GM12878 (cell line): ENCODE measurements at regions not wholly inside any gene's neighbourhood (a gene's known extent, or its start where the extent isn't known, plus 50 kb on each side); places are given as distances from the start of the nearest gene placed in this dataset.

Source experiments
- ATAC-seq: fragments of 200-7000 bp; cut with Tn5 transposase; 3 replicates; pipeline ENCODE4 v1.9.1; 2020; ENCODE audit warnings: mild to moderate bottlenecking, moderate library complexity
- BruUV-seq: library from RNA; stranded (reverse); fragments of 400-500 nt; replicated peaks from 2 replicates; lab custom pipeline; 2021; lab: Mats Ljungman, UMichigan
- CTCF ChIA-PET: fragments of 300-600 bp; sonication (Branson Sonifier 250); formaldehyde crosslinking; extraction: SDS; loops from one replicate; lab custom pipeline; 2021; ENCODE audit warnings: inconsistent platforms; lab: Yijun Ruan, JAX
- POLR2A ChIA-PET: fragments of 350-600 bp; formaldehyde crosslinking; extraction: SDS; loops from one replicate; lab custom pipeline; 2021; ENCODE audit warnings: inconsistent platforms; lab: Charles Lee
- RAD21 ChIA-PET: fragments of 300-600 bp; sonication (Branson Sonifier 250); formaldehyde crosslinking; loops from one replicate; lab custom pipeline; 2023; ENCODE audit warnings: antibody characterized with exemption; ENCODE audit not compliant: unreplicated experiment; lab: Charles Lee
- SMC1A ChIA-PET: fragments of 300-600 bp; sonication (Branson Sonifier 250); formaldehyde crosslinking; loops from one replicate; lab custom pipeline; 2023; ENCODE audit not compliant: unreplicated experiment, uncharacterized antibody; lab: Charles Lee
- DNase-seq: peaks from one replicate; pipeline ENCODE4 v3.0.0-alpha.2; 2011; ENCODE audit warnings: low read depth, low spot score
- FAIRE-seq: peaks from 3 replicates; lab custom pipeline; 2011; peaks lifted over from hg19 to GRCh38; lab: Jason Lieb, UNC
- H2AFZ ChIP-seq: 2 replicates; pipeline ENCODE4 v1.6.0; 2011; ENCODE audit warnings: low read depth, low read length, control low read depth; ENCODE audit not compliant: control insufficient read depth
- H3K27ac ChIP-seq: 2 replicates; pipeline ENCODE4 v1.5.1; 2011; ENCODE audit warnings: control low read depth; ENCODE audit not compliant: control insufficient read depth, insufficient read depth
- H3K27me3 ChIP-seq, 2 experiments: replicated peaks in 1 of 2; 2 replicates each; pipeline versions ENCODE4 v1.6.0 to v1.6.1; 2011; ENCODE audit warnings: low read length in 1 of 2; ENCODE audit not compliant: control insufficient read depth in 2 of 2, insufficient read depth in 2 of 2
- H3K36me3 ChIP-seq, 2 experiments: 2 replicates each; pipeline ENCODE4 v1.5.1; 2011; ENCODE audit warnings: low read length in 1 of 2; ENCODE audit not compliant: control insufficient read depth in 2 of 2, insufficient read depth in 2 of 2
- H3K4me1 ChIP-seq: 2 replicates; pipeline ENCODE4 v1.6.1; 2011; ENCODE audit warnings: mild to moderate bottlenecking, low read length, moderate library complexity, mixed read lengths; ENCODE audit not compliant: control insufficient read depth, insufficient read depth
- H3K4me2 ChIP-seq: 2 replicates; pipeline ENCODE4 v1.6.0; 2011; ENCODE audit warnings: control low read depth; ENCODE audit not compliant: control insufficient read depth, insufficient read depth
- H3K4me3 ChIP-seq: fragments of 200-600 bp; sonication (generic); 2 replicates; pipeline ENCODE4 v1.5.1; 2016
- H3K79me2 ChIP-seq: 2 replicates; pipeline ENCODE4 v1.6.0; 2011; ENCODE audit warnings: low read length; ENCODE audit not compliant: control insufficient read depth, insufficient read depth
- H3K9ac ChIP-seq: 2 replicates; pipeline ENCODE4 v1.8.0; 2011; ENCODE audit warnings: low read length, control low read depth, mixed read lengths; ENCODE audit not compliant: control insufficient read depth, insufficient read depth
- H3K9me3 ChIP-seq: replicated peaks from 3 replicates; pipeline ENCODE4 v1.5.1; 2011; ENCODE audit warnings: mild to moderate bottlenecking, low read length; ENCODE audit not compliant: control insufficient read depth, insufficient read depth
- H4K20me1 ChIP-seq: 2 replicates; pipeline ENCODE4 v1.6.0; 2011; ENCODE audit not compliant: control insufficient read depth, insufficient read depth
- BHLHE40 ChIP-seq, 2 experiments: fragments of 450-650 bp in 1 of 2; IDR thresholded peaks; 2 replicates each; pipeline ENCODE4 v1.6.1; 2011 to 2017; ENCODE audit warnings: low read depth in 2 of 2, borderline replicate concordance in 1 of 2, improper control_type of control experiment in 1 of 2, low read length in 1 of 2, mild to moderate bottlenecking in 1 of 2
- CEBPB ChIP-seq, 2 experiments: fragments of 150-350 bp in 1 of 2; IDR thresholded peaks; 2 replicates each; pipeline ENCODE4 v1.6.1; 2012 to 2014; ENCODE audit warnings: low read depth in 2 of 2, low read length in 2 of 2, borderline replicate concordance in 1 of 2, inconsistent platforms in 1 of 2
- CHD4 ChIP-seq: fragments of 200-600 bp; sonication (generic); IDR thresholded peaks from 2 replicates; pipeline ENCODE4 v1.6.1; 2016; ENCODE audit warnings: mild to moderate bottlenecking
- E2F8 ChIP-seq: fragments of 450-650 bp; IDR thresholded peaks from 2 replicates; pipeline ENCODE4 v1.6.1; 2018; ENCODE audit warnings: mild to moderate bottlenecking, low read depth, moderate library complexity; ENCODE audit not compliant: partially characterized antibody
- MYB ChIP-seq: fragments of 150-350 bp; IDR thresholded peaks from 2 replicates; pipeline ENCODE4 v1.6.1; 2014; ENCODE audit warnings: mild to moderate bottlenecking, low read depth, low read length, borderline replicate concordance
- NFYB ChIP-seq: IDR thresholded peaks from 2 replicates; pipeline ENCODE4 v1.6.1; 2011; ENCODE audit warnings: low read depth, mild to moderate bottlenecking, low read length, improper control_type of control experiment, moderate library complexity; ENCODE audit not compliant: insufficient read depth
- SMC3 ChIP-seq: IDR thresholded peaks from 2 replicates; pipeline ENCODE4 v1.6.1; 2011; ENCODE audit warnings: low read length, improper control_type of control experiment, borderline replicate concordance
- USF2 ChIP-seq: IDR thresholded peaks from 2 replicates; pipeline ENCODE4 v1.6.1; 2011; ENCODE audit warnings: low read depth, low read length, improper control_type of control experiment, borderline replicate concordance
- WGBS: methylation state at CpG from one replicate; pipeline ENCODE4 v1.1.6; 2016; ENCODE audit warnings: low lambda C conversion rate; ENCODE audit not compliant: insufficient replicate concordance, insufficient coverage; ENCODE audit errors: missing lambda C conversion rate; 5-methylcytosine and 5-hydroxymethylcytosine counted together
- in situ Hi-C: fragments of 300-500 bp; cut with MboI; formaldehyde crosslinking; loops from 9 replicates; pipeline ENCODE4 v1.14.3; 2018; ENCODE audit warnings: mixed read lengths
- intact Hi-C: fragments of 100-400 bp; cut with micrococcal nuclease; formaldehyde crosslinking; loops from one replicate; pipeline ENCODE4 v1.14.2; 2022; ENCODE audit not compliant: unreplicated experiment

GRCh38 chr12:46550266-46550879 is 177.8 kb upstream of the SLC38A2 start:
- H3K79me2 ChIP-seq = no peaks in the 10 kb centered on the region
- ATAC-seq = no peak
- H3K27ac ChIP-seq = no peak overlapping the region
- no peak overlapping the region for H2AFZ ChIP-seq
- 77% methylated on average over 4 of the region's 4 CpGs for WGBS
- no peak overlapping the region for H3K4me3 ChIP-seq
- in situ Hi-C loops = no loop called here
- CTCF ChIA-PET = no interaction called here
- BruUV-seq = no TSS peak
- SMC1A ChIA-PET = no interaction called here
- RAD21 ChIA-PET = no interaction called here
- peaks cover 13% of the 10 kb centered on the region for H3K4me1 ChIP-seq
- no peaks in the 10 kb centered on the region for H3K27me3 ChIP-seq
- DNase-seq = no peak
- intact Hi-C loops = no loop called here
- no peaks in the 10 kb centered on the region; the same call in 2 of the 3 replicates for H3K9me3 ChIP-seq
- POLR2A ChIA-PET = no interaction called here
- H3K4me2 ChIP-seq = no peak overlapping the region
- no peaks in the 10 kb centered on the region; a peak in 1 of 4 replicates for H3K36me3 ChIP-seq
- H3K9ac ChIP-seq = no peak overlapping the region
- H4K20me1 ChIP-seq = no peaks in the 10 kb centered on the region
- no peak for FAIRE-seq
- no peak for TF ChIP-seq USF2
- no peak for TF ChIP-seq MYB
- no peak for TF ChIP-seq SMC3
- no peak for TF ChIP-seq E2F8
- TF ChIP-seq CHD4 = no peak
- TF ChIP-seq CEBPB (IDR thresholded peaks at IDR 0.05; ENCODE audit: borderline replicate concordance in 1 of 2, low read depth in 2 of 2, low read length in 2 of 2) = no peak
- no peak for TF ChIP-seq NFYB
- no peak for TF ChIP-seq BHLHE40 (IDR thresholded peaks at IDR 0.05; ENCODE audit: borderline replicate concordance in 1 of 2, low read depth in 2 of 2, low read length in 1 of 2)
